ENCODE measurements at regions not wholly inside any gene's neighbourhood (a gene's known extent, or its start where the extent isn't known, plus 50 kb on each side); places are given as distances from the start of the nearest gene placed in this dataset.

DNA sequence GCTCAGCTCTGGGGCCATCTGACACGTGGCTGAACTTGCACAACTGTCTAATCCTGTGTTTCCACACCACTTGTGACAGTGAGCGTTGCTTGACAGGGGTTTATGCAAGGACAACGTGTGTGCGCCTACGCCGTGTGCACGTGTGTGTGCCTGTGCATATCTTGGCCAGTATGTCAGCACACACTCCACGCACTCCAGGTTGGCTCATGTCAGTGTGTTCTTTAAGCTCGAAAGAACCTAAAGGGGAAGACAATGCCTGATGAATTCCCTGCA, 85.6 kb upstream of the SALL3 start:
- no peak for TF ChIP-seq POLR2A (IDR thresholded peaks at IDR 0.05; ENCODE audit: low read length)
- TF ChIP-seq GATA1 (IDR thresholded peaks at IDR 0.05; ENCODE audit: low read depth, low read length): no peak

Data from erythroblast (primary cell).